Activated CD8-positive, alpha-beta memory T cell treated with anti-CD3 and anti-CD28 coated beads for 48 hours (primary cell): ENCODE measurements at regions not wholly inside any gene's neighbourhood (a gene's known extent, or its start where the extent isn't known, plus 50 kb on each side); places are given as distances from the start of the nearest gene placed in this dataset.
"Not testable (repeated sequence)": the region's sequence is repeated elsewhere in the genome, so short reads cannot be mapped to it uniquely, and the experiment has no call there.

Experiments used
- DNase-seq, 3 experiments: peaks; one replicate each; pipeline ENCODE4 v3.0.0-alpha.2; 2020; ENCODE audit warnings: low read depth in 2 of 3, low spot score in 2 of 3

GRCh38 chr9:31669311-31669710, 715.1 kb upstream of the ACO1 start:
- no peak for DNase-seq

- no peak for DNase-seq
Measured at GRCh38 chr9:31671011-31671410, 713.4 kb upstream of the ACO1 start.

GRCh38 chr9:31674264-31674663, 710.2 kb upstream of the ACO1 start:
- no peak for DNase-seq

GRCh38 chr9:31677415-31677814, 707.0 kb upstream of the ACO1 start:
- no peak for DNase-seq

- DNase-seq = no peak
Measured at GRCh38 chr9:31677877-31678276, 706.6 kb upstream of the ACO1 start.

GRCh38 chr9:31683116-31683515, 701.3 kb upstream of the ACO1 start:
- no peak for DNase-seq

GRCh38 chr9:31697956-31698355, 686.5 kb upstream of the ACO1 start:
- no peak for DNase-seq

- no peak for DNase-seq
Measured at GRCh38 chr9:31699836-31700235, 684.6 kb upstream of the ACO1 start.

GRCh38 chr9:31700252-31701045, 684.0 kb upstream of the ACO1 start:
- DNase-seq = no peak

- DNase-seq = no peak
Measured at GRCh38 chr9:31702957-31703356, 681.5 kb upstream of the ACO1 start.

GRCh38 chr9:31715250-31715649, 669.2 kb upstream of the ACO1 start:
- DNase-seq = no peak

- no peak for DNase-seq
Measured at GRCh38 chr9:31719262-31719661, 665.2 kb upstream of the ACO1 start.

GRCh38 chr9:31730398-31730797, 654.0 kb upstream of the ACO1 start:
- DNase-seq = no peak

- DNase-seq = no peak
Measured at GRCh38 chr9:31733166-31733565, 651.3 kb upstream of the ACO1 start.

- DNase-seq = no peak
Measured at GRCh38 chr9:31736581-31737179, 647.8 kb upstream of the ACO1 start.

GRCh38 chr9:31740705-31741104, 643.7 kb upstream of the ACO1 start:
- DNase-seq = no peak

GRCh38 chr9:31744589-31744988, 639.9 kb upstream of the ACO1 start:
- DNase-seq = no peak

GRCh38 chr9:31745468-31745867, 639.0 kb upstream of the ACO1 start:
- DNase-seq = no peak

- DNase-seq = no peak
Measured at GRCh38 chr9:31745886-31746285, 638.6 kb upstream of the ACO1 start.

GRCh38 chr9:31753756-31754155, 630.7 kb upstream of the ACO1 start:
- no peak for DNase-seq

- DNase-seq = no peak
Measured at GRCh38 chr9:31759703-31760102, 624.7 kb upstream of the ACO1 start.

GRCh38 chr9:31774021-31774420, 610.4 kb upstream of the ACO1 start:
- not testable (repeated sequence) for DNase-seq

- no peak for DNase-seq
Measured at GRCh38 chr9:31774571-31774970, 609.9 kb upstream of the ACO1 start.
